ENCODE measurements at regions not wholly inside any gene's neighbourhood (a gene's known extent, or its start where the extent isn't known, plus 50 kb on each side); places are given as distances from the start of the nearest gene placed in this dataset.

DNA sequence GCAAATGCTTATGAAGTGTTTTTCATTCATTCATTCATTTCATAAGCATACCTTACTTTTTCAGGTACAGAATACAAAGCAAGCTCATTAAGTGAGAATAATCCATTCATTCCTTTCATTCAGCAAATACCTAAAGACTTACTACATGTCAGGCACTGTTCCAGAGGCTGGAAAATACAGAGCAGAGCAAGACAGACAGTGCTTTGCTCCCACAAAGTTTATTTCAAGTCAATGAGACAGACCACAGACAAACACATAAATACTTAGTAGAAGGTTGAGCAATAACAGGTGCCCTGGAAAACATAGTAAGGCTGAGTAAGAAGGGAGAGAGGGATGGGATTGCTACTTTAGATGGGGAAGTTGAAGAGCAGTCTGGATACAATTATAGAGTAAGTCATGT lies 309.8 kb downstream of the C1D start:
- TF ChIP-seq POLR2A (IDR thresholded peaks at IDR 0.05): no peak
- peak; percentile 82 to 97 (median 94) for TF ChIP-seq POLR2AphosphoS5 (IDR thresholded peaks at IDR 0.05)
- TF ChIP-seq, protein P1, sequence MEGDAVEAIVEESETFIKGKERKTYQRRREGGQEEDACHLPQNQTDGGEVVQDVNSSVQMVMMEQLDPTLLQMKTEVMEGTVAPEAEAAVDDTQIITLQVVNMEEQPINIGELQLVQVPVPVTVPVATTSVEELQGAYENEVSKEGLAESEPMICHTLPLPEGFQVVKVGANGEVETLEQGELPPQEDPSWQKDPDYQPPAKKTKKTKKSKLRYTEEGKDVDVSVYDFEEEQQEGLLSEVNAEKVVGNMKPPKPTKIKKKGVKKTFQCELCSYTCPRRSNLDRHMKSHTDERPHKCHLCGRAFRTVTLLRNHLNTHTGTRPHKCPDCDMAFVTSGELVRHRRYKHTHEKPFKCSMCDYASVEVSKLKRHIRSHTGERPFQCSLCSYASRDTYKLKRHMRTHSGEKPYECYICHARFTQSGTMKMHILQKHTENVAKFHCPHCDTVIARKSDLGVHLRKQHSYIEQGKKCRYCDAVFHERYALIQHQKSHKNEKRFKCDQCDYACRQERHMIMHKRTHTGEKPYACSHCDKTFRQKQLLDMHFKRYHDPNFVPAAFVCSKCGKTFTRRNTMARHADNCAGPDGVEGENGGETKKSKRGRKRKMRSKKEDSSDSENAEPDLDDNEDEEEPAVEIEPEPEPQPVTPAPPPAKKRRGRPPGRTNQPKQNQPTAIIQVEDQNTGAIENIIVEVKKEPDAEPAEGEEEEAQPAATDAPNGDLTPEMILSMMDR (IDR thresholded peaks at IDR 0.05): no peak
- peak; percentile 9 to 86 (median 66) for TF ChIP-seq EP300 (IDR thresholded peaks at IDR 0.05)

All from sigmoid colon (tissue), 4 donors.